Mucosa of rectum (tissue), 2 donors: ENCODE measurements at regions not wholly inside any gene's neighbourhood (a gene's known extent, or its start where the extent isn't known, plus 50 kb on each side); places are given as distances from the start of the nearest gene placed in this dataset.

Source experiments
- H3K27ac ChIP-seq, 2 donors: one replicate each; pipeline ENCODE4 v1.7.0; 2013; ENCODE audit warnings: inconsistent platforms in 2 of 2, low read depth in 2 of 2, low read length in 2 of 2
- H3K27me3 ChIP-seq, 2 donors: one replicate each; pipeline ENCODE4 v1.7.0; 2013; ENCODE audit warnings: low read length in 2 of 2; ENCODE audit not compliant: control insufficient read depth in 2 of 2, insufficient read depth in 2 of 2
- H3K36me3 ChIP-seq, 2 donors: one replicate each; pipeline ENCODE4 v1.7.0; 2013; ENCODE audit warnings: low read length in 2 of 2; ENCODE audit not compliant: control insufficient read depth in 2 of 2, insufficient read depth in 2 of 2
- H3K4me1 ChIP-seq, 2 donors: one replicate each; pipeline ENCODE4 v1.7.0; 2013; ENCODE audit warnings: low read length in 2 of 2, mild to moderate bottlenecking in 1 of 2; ENCODE audit not compliant: control insufficient read depth in 2 of 2, insufficient read depth in 2 of 2
- H3K4me3 ChIP-seq, 2 donors: one replicate each; pipeline ENCODE4 v1.7.0; 2013; ENCODE audit warnings: low read length in 2 of 2
- H3K9ac ChIP-seq, 2 donors: one replicate each; pipeline ENCODE4 v1.7.0; 2013; ENCODE audit warnings: low read length in 2 of 2, low read depth in 1 of 2, mild to moderate bottlenecking in 1 of 2
- H3K9me3 ChIP-seq, 2 donors: one replicate each; pipeline ENCODE4 v1.7.0; 2013; ENCODE audit warnings: low read length in 2 of 2; ENCODE audit not compliant: control insufficient read depth in 2 of 2
- donor health status: healthy.
- donor health status: Normal muscosa, but diverticular disease.

DNA sequence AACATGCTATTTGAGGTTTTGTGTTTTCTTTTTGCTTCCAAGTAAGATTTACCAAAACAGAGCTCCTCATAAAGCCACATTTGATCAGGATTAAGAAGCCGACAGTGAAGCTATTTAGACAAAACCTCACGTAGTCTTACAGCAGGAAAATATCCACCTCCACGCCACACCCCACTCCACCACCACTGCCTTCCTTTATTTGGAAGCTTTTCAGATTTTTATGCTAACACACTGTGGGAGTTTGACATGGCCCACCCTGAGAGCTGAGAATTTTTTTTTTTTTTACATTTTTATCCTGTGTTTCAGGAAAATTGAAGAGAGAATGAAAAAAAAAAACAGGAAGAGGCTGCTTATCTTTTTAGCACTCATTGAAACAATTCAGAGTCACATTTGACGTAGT is 104.8 kb upstream of the MC3R start:
- H3K4me1 ChIP-seq = no peaks in the 10 kb centered on the region
- no peak overlapping the region for H3K27ac ChIP-seq
- no peak overlapping the region for H3K4me3 ChIP-seq
- no peaks in the 10 kb centered on the region for H3K36me3 ChIP-seq
- peaks cover 0 to 4% of the 10 kb centered on the region in 2 donors for H3K9me3 ChIP-seq
- H3K9ac ChIP-seq = no peak overlapping the region
- H3K27me3 ChIP-seq = no peaks in the 10 kb centered on the region

- Histone ChIP-seq H3K36me3 (no peaks in the 10 kb centered on the region), H3K9me3 (no peaks in the 10 kb centered on the region), H3K27ac (peak overlapping the region in 1 of 2 donors; percentile 14), H3K9ac (no peak overlapping the region), H3K27me3 (no peaks in the 10 kb centered on the region), H3K4me1 (peaks cover 0 to 3% of the 10 kb centered on the region in 2 donors), H3K4me3 (no peak overlapping the region)
These were observed 96.7 kb upstream of the MC3R start for GRCh38 chr20:56151834-56152233.

GRCh38 chr20:56153926-56154325 is 94.6 kb upstream of the MC3R start:
- no peaks in the 10 kb centered on the region for H3K27me3 ChIP-seq
- no peak overlapping the region for H3K27ac ChIP-seq

DNA sequence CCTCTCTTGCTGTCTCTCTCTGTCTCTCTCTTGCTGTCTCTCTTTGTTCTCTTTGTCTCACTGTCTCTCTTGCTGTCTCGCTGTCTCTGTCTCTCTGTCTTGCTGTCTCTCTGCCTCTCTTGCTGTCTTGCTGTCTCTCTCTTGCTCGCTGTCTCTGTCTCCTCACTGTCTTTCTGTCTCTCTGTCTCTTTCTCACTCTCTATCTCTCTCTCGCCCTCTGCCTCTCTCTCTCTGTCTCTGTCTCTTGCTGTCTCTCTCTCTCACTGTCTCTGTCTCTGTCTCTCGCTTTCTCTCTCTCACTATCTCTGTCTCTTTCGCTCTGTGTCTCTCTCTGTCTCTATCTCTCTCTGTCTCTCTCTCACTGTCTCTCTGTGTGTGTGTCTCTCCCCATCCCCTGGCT is 92.9 kb upstream of the MC3R start:
- H3K9ac ChIP-seq = no peak overlapping the region
- H3K9me3 ChIP-seq = no peaks in the 10 kb centered on the region
- H3K4me3 ChIP-seq = no peak overlapping the region
- H3K27me3 ChIP-seq = no peaks in the 10 kb centered on the region
- no peaks in the 10 kb centered on the region for H3K36me3 ChIP-seq
- no peak overlapping the region for H3K27ac ChIP-seq
- H3K4me1 ChIP-seq = peaks cover 8% of the 10 kb centered on the region in 2 donors

More at GRCh38 chr20:56153926-56154325, 94.6 kb upstream of the MC3R start:
- Histone ChIP-seq H3K4me3 (no peak overlapping the region), H3K4me1 (peaks cover 8% of the 10 kb centered on the region in 2 donors), H3K9ac (no peak overlapping the region), H3K9me3 (no peaks in the 10 kb centered on the region), H3K36me3 (no peaks in the 10 kb centered on the region)

GRCh38 chr20:56157530-56158203 is 90.9 kb upstream of the MC3R start:
- peaks cover 8% of the 10 kb centered on the region in 2 donors for H3K4me1 ChIP-seq
- no peaks in the 10 kb centered on the region for H3K9me3 ChIP-seq
- H3K27me3 ChIP-seq = no peaks in the 10 kb centered on the region
- no peaks in the 10 kb centered on the region for H3K36me3 ChIP-seq
- no peak overlapping the region for H3K9ac ChIP-seq
- H3K27ac ChIP-seq = no peak overlapping the region
- H3K4me3 ChIP-seq = peak overlapping the region in 1 of 2 donors; percentile 20

- H3K9me3 ChIP-seq = no peaks in the 10 kb centered on the region
- no peak overlapping the region for H3K27ac ChIP-seq
- H3K27me3 ChIP-seq = no peaks in the 10 kb centered on the region
- no peak overlapping the region for H3K4me3 ChIP-seq
- H3K4me1 ChIP-seq = peaks cover 8% of the 10 kb centered on the region in 2 donors
- H3K9ac ChIP-seq = no peak overlapping the region
- H3K36me3 ChIP-seq = no peaks in the 10 kb centered on the region
These were observed 90.0 kb upstream of the MC3R start for GRCh38 chr20:56158489-56158888.

DNA sequence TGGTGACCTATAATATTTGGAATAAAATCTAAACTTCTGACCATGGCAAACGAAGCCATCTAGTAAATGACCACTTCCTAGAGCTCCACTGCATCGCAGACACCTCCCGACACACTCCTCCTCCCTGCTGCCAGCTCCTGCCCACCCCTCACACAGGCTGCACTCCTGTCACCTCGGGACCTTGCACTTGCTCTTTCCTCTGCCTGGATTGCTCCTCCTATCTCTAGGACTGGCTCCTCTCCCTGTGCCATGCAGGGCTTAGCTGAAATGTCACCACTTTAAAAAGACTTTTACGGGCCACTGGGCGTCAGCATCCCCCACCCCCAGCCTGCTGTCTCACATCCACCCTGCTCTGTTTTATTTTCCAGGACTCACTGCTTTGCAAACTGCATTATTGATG is 87.6 kb upstream of the MC3R start:
- H3K36me3 ChIP-seq = no peaks in the 10 kb centered on the region
- H3K4me1 ChIP-seq = peaks cover 5 to 8% of the 10 kb centered on the region in 2 donors
- no peak overlapping the region for H3K4me3 ChIP-seq
- no peaks in the 10 kb centered on the region for H3K27me3 ChIP-seq
- H3K9ac ChIP-seq = no peak overlapping the region
- H3K27ac ChIP-seq = no peak overlapping the region
- no peaks in the 10 kb centered on the region for H3K9me3 ChIP-seq

- Histone ChIP-seq H3K27ac (no peak overlapping the region), H3K4me3 (no peak overlapping the region), H3K36me3 (no peaks in the 10 kb centered on the region), H3K9ac (no peak overlapping the region), H3K9me3 (no peaks in the 10 kb centered on the region), H3K4me1 (no peaks in the 10 kb centered on the region), H3K27me3 (no peaks in the 10 kb centered on the region)
These were observed 84.7 kb upstream of the MC3R start for GRCh38 chr20:56163806-56164205.

- Histone ChIP-seq H3K9me3 (no peaks in the 10 kb centered on the region), H3K36me3 (no peaks in the 10 kb centered on the region), H3K27me3 (no peaks in the 10 kb centered on the region), H3K9ac (no peak overlapping the region), H3K4me1 (no peaks in the 10 kb centered on the region), H3K27ac (no peak overlapping the region), H3K4me3 (no peak overlapping the region)
These were observed 81.6 kb upstream of the MC3R start for GRCh38 chr20:56166781-56167465.

DNA sequence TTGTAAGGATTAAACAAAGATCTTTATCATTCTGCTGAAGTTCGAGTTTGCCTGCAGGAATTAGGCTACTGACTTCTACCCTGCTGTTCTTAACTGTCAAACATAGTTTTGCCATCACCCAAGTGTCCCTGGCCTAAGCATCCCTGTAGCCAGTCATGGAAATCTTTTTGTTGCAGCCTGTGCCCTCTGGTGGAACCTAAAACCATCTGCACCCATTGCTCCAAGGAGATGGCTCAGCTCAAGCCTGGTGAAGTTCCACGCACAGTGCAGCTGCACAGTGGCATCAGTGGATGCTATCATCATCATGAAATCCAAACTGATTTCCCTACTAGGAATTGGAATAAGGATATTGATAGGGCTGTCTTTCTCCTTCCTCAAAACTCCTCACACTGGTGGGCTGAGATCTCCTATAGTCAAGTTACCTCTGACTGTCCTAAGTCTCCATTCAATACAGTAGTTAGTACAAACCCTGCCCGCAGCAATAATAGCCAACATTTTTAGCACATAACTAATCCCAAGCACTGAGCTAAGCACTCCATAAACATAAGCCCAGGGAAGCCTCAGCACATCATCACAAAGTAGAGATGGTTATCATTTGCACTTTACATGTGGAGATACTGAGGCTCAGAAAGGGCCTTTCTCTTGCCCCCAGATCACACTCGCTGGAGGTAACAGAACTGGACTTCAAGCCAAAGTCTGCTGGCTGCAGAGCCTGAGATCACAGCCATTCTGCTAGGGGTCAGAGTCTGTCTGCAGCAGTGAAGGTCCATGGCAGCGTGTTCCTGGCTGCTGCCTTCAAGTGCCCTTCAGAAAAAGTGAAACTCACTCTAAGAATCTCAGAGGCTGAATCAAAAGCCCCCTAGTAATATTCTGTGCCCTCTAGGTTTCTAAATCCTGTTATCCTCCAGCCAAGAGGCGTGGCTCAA is 77.2 kb upstream of the MC3R start:
- Histone ChIP-seq H3K27me3 (no peaks in the 10 kb centered on the region), H3K36me3 (no peaks in the 10 kb centered on the region), H3K27ac (no peak overlapping the region), H3K9ac (no peak overlapping the region), H3K9me3 (no peaks in the 10 kb centered on the region), H3K4me1 (no peaks in the 10 kb centered on the region), H3K4me3 (no peak overlapping the region)
